Spleen (tissue), 11 donors: ENCODE measurements at regions not wholly inside any gene's neighbourhood (a gene's known extent, or its start where the extent isn't known, plus 50 kb on each side); places are given as distances from the start of the nearest gene placed in this dataset.

Source experiments
- DNase-seq: peaks from one replicate; pipeline ENCODE4 v3.0.0-alpha.2; 2020
- H3K27ac ChIP-seq, 8 donors: fragments of 200-600 bp; sonication (generic) in 7 of 8; 1 replicate in 4 of 8; 2 replicates in 4 of 8; pipeline versions ENCODE4 v1.5.0 to v1.8.0; 2016 to 2021; ENCODE audit warnings: inconsistent platforms in 4 of 8, mild to moderate bottlenecking in 4 of 8, moderate library complexity in 1 of 8
- H3K27me3 ChIP-seq, 7 donors: fragments of 200-600 bp; sonication (generic) in 6 of 7; replicated peaks in 1 of 7; 1 replicate in 4 of 7; 2 replicates in 3 of 7; pipeline versions ENCODE4 v1.5.0 to v1.8.0; 2016 to 2021; ENCODE audit warnings: inconsistent platforms in 3 of 7, mild to moderate bottlenecking in 1 of 7
- H3K36me3 ChIP-seq, 6 donors: fragments of 200-600 bp; sonication (generic) in 5 of 6; 1 replicate in 4 of 6; 2 replicates in 2 of 6; pipeline versions ENCODE4 v1.5.0 to v1.8.0; 2016 to 2021; ENCODE audit warnings: inconsistent platforms in 2 of 6
- H3K4me1 ChIP-seq, 6 donors: fragments of 200-600 bp; sonication (generic) in 5 of 6; 1 replicate in 3 of 6; 2 replicates in 3 of 6; pipeline versions ENCODE4 v1.5.0 to v1.8.0; 2016 to 2021; ENCODE audit warnings: inconsistent platforms in 3 of 6
- H3K4me3 ChIP-seq, 8 donors: fragments of 200-600 bp; sonication (generic) in 7 of 8; 1 replicate in 4 of 8; 2 replicates in 4 of 8; pipeline versions ENCODE4 v1.5.0 to v1.8.0; 2016 to 2021; ENCODE audit warnings: inconsistent platforms in 4 of 8, mild to moderate bottlenecking in 4 of 8, moderate library complexity in 2 of 8
- H3K9me3 ChIP-seq, 8 donors: fragments of 200-600 bp; sonication (generic) in 7 of 8; 1 replicate in 4 of 8; 2 replicates in 4 of 8; pipeline versions ENCODE4 v1.5.0 to v1.8.0; 2016 to 2021; ENCODE audit warnings: inconsistent platforms in 4 of 8
- CTCF ChIP-seq, 11 experiments: fragments of 200-600 bp in 7 of 11; fragments of 450-650 bp in 4 of 11; sonication (generic) in 4 of 11; IDR thresholded peaks in 8 of 11; conservative IDR thresholded peaks in 3 of 11; 1 replicate in 7 of 11; 2 replicates in 4 of 11; pipeline versions ENCODE4 v1.4.0 to v1.8.0; 2016 to 2021; ENCODE audit warnings: antibody characterized with exemption in 11 of 11, inconsistent platforms in 4 of 11, mild to moderate bottlenecking in 1 of 11
- POLR2A ChIP-seq, 3 donors: fragments of 450-650 bp; IDR thresholded peaks; one replicate each; pipeline ENCODE4 v1.5.1; 2017; ENCODE audit warnings: antibody characterized with exemption in 3 of 3, mild to moderate bottlenecking in 1 of 3
- POLR2AphosphoS5 ChIP-seq, 3 donors: sonication (generic); formaldehyde crosslinking; IDR thresholded peaks; one replicate each; pipeline ENCODE4 v1.5.1; 2017; ENCODE audit warnings: antibody characterized with exemption in 3 of 3
- WGBS, 5 donors: extraction: QIAGEN DNeasy Blood & Tissue Kit in 3 of 5; methylation state at CpG; one replicate each; pipeline versions ENCODE4 v1.1.5 to v1.1.7; 2013 to 2018; 5-methylcytosine and 5-hydroxymethylcytosine counted together
- intact Hi-C: fragments of 100-400 bp; cut with DNase I; formaldehyde crosslinking; loops from one replicate; pipeline ENCODE4 v1.15.0; 2023; ENCODE audit warnings: low total_unique reads
- donor health status: healthy with polysubstance abuse.
- donor health status: DM: no; HTN: no; CAD: no; lungs with moderate emphysema.
- donor health status: DM: no; HTN: no; CAD: no.
- donor health status: Bipolar disorder and iron deficiency.
- donor health status: healthy.
- donor health status: DM: no; HTN: no; CAD: no.
- donor health status: DM: yes; HTN: yes; CAD: no.

GRCh38 chr9:28960602-28961001 lies 1387.3 kb upstream of the C9orf72 start:
- Histone ChIP-seq H3K27ac (no peak overlapping the region), H3K9me3 (no peaks in the 10 kb centered on the region), H3K4me1 (no peaks in the 10 kb centered on the region), H3K4me3 (no peak overlapping the region), H3K36me3 (no peaks in the 10 kb centered on the region), H3K27me3 (no peaks in the 10 kb centered on the region)
- intact Hi-C loops = no loop called here
- no peak for DNase-seq
- TF ChIP-seq POLR2AphosphoS5 (IDR thresholded peaks at IDR 0.05) = no peak
- no peak for TF ChIP-seq POLR2A (IDR thresholded peaks at IDR 0.05)
- TF ChIP-seq CTCF (IDR thresholded peaks at IDR 0.05 in 8 of 11, conservative IDR thresholded peaks at IDR 0.05 in 3 of 11) = no peak

DNA sequence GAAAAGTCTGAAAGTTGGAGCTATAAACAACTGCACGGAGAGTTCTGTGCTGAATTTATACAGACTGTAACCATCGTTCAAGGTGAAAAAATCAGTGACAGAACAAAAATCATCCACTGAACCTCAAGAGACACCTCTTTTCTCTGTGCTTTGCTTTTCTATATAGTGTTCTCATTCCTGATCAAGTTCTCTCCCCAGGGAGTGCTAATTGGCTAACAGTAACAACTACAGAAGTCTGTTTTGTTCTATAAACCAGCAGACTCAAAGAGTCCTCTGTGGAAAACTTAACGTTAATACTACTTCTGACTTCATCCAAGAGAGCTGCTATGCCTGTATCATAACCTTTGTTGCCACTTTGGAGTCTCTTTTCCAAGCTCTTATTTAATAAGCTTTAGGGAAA lies 1388.3 kb upstream of the C9orf72 start:
- H3K27me3 ChIP-seq = no peaks in the 10 kb centered on the region
- TF ChIP-seq POLR2A (IDR thresholded peaks at IDR 0.05) = no peak
- no peak for TF ChIP-seq CTCF (IDR thresholded peaks at IDR 0.05 in 8 of 11, conservative IDR thresholded peaks at IDR 0.05 in 3 of 11)
- no peak for TF ChIP-seq POLR2AphosphoS5 (IDR thresholded peaks at IDR 0.05)
- no peak for DNase-seq
- H3K36me3 ChIP-seq = no peaks in the 10 kb centered on the region
- no peaks in the 10 kb centered on the region for H3K4me1 ChIP-seq
- H3K4me3 ChIP-seq = no peak overlapping the region
- no peak overlapping the region for H3K27ac ChIP-seq
- WGBS, 5 donors = 69 to 91% (median 76%) methylated on average over 3 of the region's 3 CpGs
- H3K9me3 ChIP-seq = no peaks in the 10 kb centered on the region
- intact Hi-C loops = no loop called here

- no peaks in the 10 kb centered on the region for H3K36me3 ChIP-seq
- H3K4me3 ChIP-seq = no peak overlapping the region
- H3K9me3 ChIP-seq = peaks cover 0 to 12% (median 0%) of the 10 kb centered on the region in 8 donors
- no peak overlapping the region for H3K27ac ChIP-seq
- TF ChIP-seq POLR2AphosphoS5 (IDR thresholded peaks at IDR 0.05) (no peak), POLR2A (IDR thresholded peaks at IDR 0.05) (no peak), CTCF (IDR thresholded peaks at IDR 0.05 in 8 of 11, conservative IDR thresholded peaks at IDR 0.05 in 3 of 11) (no peak)
- H3K4me1 ChIP-seq = no peaks in the 10 kb centered on the region
- intact Hi-C loops = no loop called here
- no peak for DNase-seq
- no peaks in the 10 kb centered on the region for H3K27me3 ChIP-seq
Observed at GRCh38 chr9:28967226-28967625, 1393.9 kb upstream of the C9orf72 start.

DNA sequence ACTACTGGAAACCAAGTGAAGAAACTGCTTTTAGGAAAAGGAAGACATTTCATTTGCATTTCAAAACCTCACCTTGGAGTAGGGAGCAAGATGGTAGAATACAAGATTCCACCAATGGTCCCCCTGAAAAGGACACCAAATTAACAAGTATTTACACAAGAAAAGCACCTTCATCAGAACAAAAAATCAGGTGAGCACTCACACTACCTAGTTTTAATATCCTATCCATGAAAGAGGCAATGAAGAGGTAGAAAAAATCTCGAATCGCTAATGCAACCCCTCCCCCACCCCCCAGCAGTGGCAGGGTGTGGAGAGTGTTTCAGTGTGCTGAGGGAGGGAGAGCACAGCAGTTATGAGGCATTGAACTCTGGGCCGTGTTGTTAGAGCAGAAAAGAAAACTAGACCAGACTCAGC lies 1397.0 kb upstream of the C9orf72 start:
- H3K27me3 ChIP-seq = no peaks in the 10 kb centered on the region
- TF ChIP-seq POLR2A (IDR thresholded peaks at IDR 0.05) (no peak), POLR2AphosphoS5 (IDR thresholded peaks at IDR 0.05) (no peak), CTCF (IDR thresholded peaks at IDR 0.05 in 8 of 11, conservative IDR thresholded peaks at IDR 0.05 in 3 of 11) (no peak)
- H3K4me1 ChIP-seq = no peaks in the 10 kb centered on the region
- H3K9me3 ChIP-seq = peaks cover 0 to 22% (median 0%) of the 10 kb centered on the region in 8 donors
- H3K4me3 ChIP-seq = no peak overlapping the region
- intact Hi-C loops = no loop called here
- H3K27ac ChIP-seq = no peak overlapping the region
- DNase-seq = no peak
- 26 to 71% (median 35%) methylated on average over 3 of the region's 3 CpGs for WGBS, 5 donors
- H3K36me3 ChIP-seq = no peaks in the 10 kb centered on the region
